GM23248 (cell line): ENCODE measurements at regions not wholly inside any gene's neighbourhood (a gene's known extent, or its start where the extent isn't known, plus 50 kb on each side); places are given as distances from the start of the nearest gene placed in this dataset.

Experiments
- DNase-seq: peaks from one replicate; pipeline ENCODE4 v3.0.0-alpha.2; 2015
- H2AFZ ChIP-seq: fragments of 200-600 bp; sonication (generic); 2 replicates; pipeline ENCODE4 v1.6.1; 2016; ENCODE audit warnings: antibody characterized with exemption
- H3F3A ChIP-seq: fragments of 200-600 bp; sonication (generic); 2 replicates; pipeline ENCODE4 v1.6.1; 2016; ENCODE audit warnings: mild to moderate bottlenecking, antibody characterized with exemption, mixed run types; ENCODE audit not compliant: insufficient read depth
- H3K27ac ChIP-seq: fragments of 200-600 bp; sonication (generic); 2 replicates; pipeline ENCODE4 v1.5.1; 2016; ENCODE audit warnings: mild to moderate bottlenecking
- H3K27me3 ChIP-seq: fragments of 200-600 bp; sonication (generic); replicated peaks from 2 replicates; pipeline ENCODE4 v1.6.1; 2016; ENCODE audit warnings: mild to moderate bottlenecking; ENCODE audit not compliant: insufficient read depth
- H3K36me3 ChIP-seq: fragments of 200-600 bp; sonication (generic); 2 replicates; pipeline ENCODE4 v1.6.1; 2016; ENCODE audit warnings: low read depth, mild to moderate bottlenecking
- H3K4me1 ChIP-seq: fragments of 200-600 bp; sonication (generic); 2 replicates; pipeline ENCODE4 v1.6.1; 2016; ENCODE audit warnings: mild to moderate bottlenecking; ENCODE audit not compliant: insufficient read depth
- H3K4me2 ChIP-seq: fragments of 200-600 bp; sonication (generic); one replicate; pipeline ENCODE4 v1.6.1; 2016; ENCODE audit warnings: mild to moderate bottlenecking; ENCODE audit not compliant: unreplicated experiment
- H3K4me3 ChIP-seq: fragments of 200-600 bp; sonication (generic); 2 replicates; pipeline ENCODE4 v1.5.1; 2016; ENCODE audit warnings: mild to moderate bottlenecking
- H3K79me2 ChIP-seq: fragments of 200-600 bp; sonication (generic); 2 replicates; pipeline ENCODE4 v1.6.1; 2016; ENCODE audit warnings: mild to moderate bottlenecking; ENCODE audit not compliant: insufficient read depth
- H3K9ac ChIP-seq: fragments of 200-600 bp; sonication (generic); 2 replicates; pipeline ENCODE4 v1.6.1; 2016; ENCODE audit warnings: mild to moderate bottlenecking
- H3K9me2 ChIP-seq: fragments of 200-600 bp; sonication (generic); 2 replicates; pipeline ENCODE4 v1.6.1; 2016; ENCODE audit warnings: mixed run types, mild to moderate bottlenecking, moderate library complexity; ENCODE audit not compliant: insufficient read depth
- H3K9me3 ChIP-seq: fragments of 200-600 bp; sonication (generic); one replicate; pipeline ENCODE4 v1.6.1; 2017; ENCODE audit warnings: low read depth
- H4K20me1 ChIP-seq: fragments of 200-600 bp; sonication (generic); 2 replicates; pipeline ENCODE4 v1.6.0; 2016; ENCODE audit not compliant: insufficient read depth
- EZH2 ChIP-seq: fragments of 200-600 bp; sonication (generic); IDR thresholded peaks from 2 replicates; pipeline ENCODE4 v1.6.1; 2018; ENCODE audit warnings: antibody characterized with exemption, mild to moderate bottlenecking; ENCODE audit not compliant: insufficient read depth, poor library complexity, severe bottlenecking
- EZH2phosphoT487 ChIP-seq: fragments of 200-600 bp; sonication (generic); IDR thresholded peaks from 2 replicates; pipeline ENCODE4 v1.6.1; 2018; ENCODE audit warnings: antibody characterized with exemption, moderate library complexity, mild to moderate bottlenecking, low read depth; ENCODE audit not compliant: insufficient read depth
- WGBS, 2 experiments: methylation state at CpG; one replicate each; pipeline ENCODE4 v1.1.6; 2015 to 2017; ENCODE audit warnings: low lambda C conversion rate in 2 of 2, low coverage in 1 of 2; ENCODE audit errors: missing lambda C conversion rate in 2 of 2; 5-methylcytosine and 5-hydroxymethylcytosine counted together
- in situ Hi-C: fragments of 300-500 bp; cut with MboI; formaldehyde crosslinking; loops from 2 replicates; pipeline ENCODE4 v1.15.0; 2020

DNA sequence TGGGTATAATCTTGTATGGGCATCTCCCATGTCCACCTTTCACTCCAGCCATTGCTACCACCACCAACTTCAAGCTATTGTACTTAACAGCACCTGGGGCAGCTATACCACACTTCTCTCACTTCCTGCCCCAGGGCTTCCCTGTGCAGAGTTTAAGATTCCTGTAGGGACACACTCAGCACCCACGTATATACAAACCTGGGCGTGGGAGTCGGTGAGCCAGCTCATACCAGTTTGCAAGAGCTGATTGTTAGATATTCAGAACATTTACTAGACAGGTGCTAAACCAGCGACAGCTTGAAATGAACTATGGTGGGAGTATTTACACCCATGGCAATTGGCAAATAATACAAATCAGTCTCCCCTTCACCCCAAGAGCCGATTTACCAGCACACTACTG is 114.8 kb upstream of the CSF3R start:
- in situ Hi-C loops: no loop called here
- Histone ChIP-seq H3K27me3 (peaks cover 30% of the 10 kb centered on the region), H3K9me2 (no peaks in the 10 kb centered on the region), H3K27ac (no peak overlapping the region), H2AFZ (no peak overlapping the region), H3K4me1 (no peaks in the 10 kb centered on the region), H3K9ac (no peak overlapping the region), H3K79me2 (no peaks in the 10 kb centered on the region), H3K9me3 (no peaks in the 10 kb centered on the region), H4K20me1 (no peaks in the 10 kb centered on the region), H3F3A (no peaks in the 10 kb centered on the region), H3K4me3 (no peak overlapping the region), H3K4me2 (no peak overlapping the region), H3K36me3 (no peaks in the 10 kb centered on the region)
- WGBS, 2 experiments: 14 to 22% methylated on average over 5 of the region's 5 CpGs
- no peak for DNase-seq
- TF ChIP-seq EZH2phosphoT487 (no peak), EZH2 (no peak)

DNA sequence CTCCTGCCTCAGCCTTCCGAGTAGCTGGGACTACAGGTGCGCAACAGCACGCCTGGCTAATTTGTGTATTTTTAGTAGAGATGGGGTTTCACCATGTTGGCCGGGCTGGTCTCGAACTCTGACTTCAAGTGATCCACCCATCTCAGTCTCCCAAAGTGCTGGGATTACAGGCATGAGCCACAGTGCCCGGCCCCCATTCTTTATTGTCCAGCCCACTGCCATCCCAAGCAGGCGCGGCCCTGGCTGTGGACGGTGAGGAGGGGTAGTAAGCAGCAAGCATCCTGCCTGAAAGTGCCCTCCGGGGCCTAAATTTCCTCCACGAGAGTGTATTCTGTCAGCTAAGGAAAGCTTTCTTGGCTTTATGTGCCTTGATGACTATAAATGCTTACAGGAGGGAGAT is 113.2 kb upstream of the CSF3R start:
- H3K36me3 ChIP-seq: no peaks in the 10 kb centered on the region
- WGBS, 2 experiments: 26 to 30% methylated on average over 11 of the region's 11 CpGs
- H3F3A ChIP-seq: no peaks in the 10 kb centered on the region
- no peaks in the 10 kb centered on the region for H3K9me3 ChIP-seq
- no peaks in the 10 kb centered on the region for H3K4me1 ChIP-seq
- no peak overlapping the region for H2AFZ ChIP-seq
- H3K9ac ChIP-seq: no peak overlapping the region
- H3K9me2 ChIP-seq: no peaks in the 10 kb centered on the region
- in situ Hi-C loops: no loop called here
- TF ChIP-seq EZH2phosphoT487 (no peak), EZH2 (no peak)
- no peak overlapping the region for H3K4me2 ChIP-seq
- no peak overlapping the region for H3K4me3 ChIP-seq
- H3K27me3 ChIP-seq: peaks cover 44% of the 10 kb centered on the region
- H3K27ac ChIP-seq: no peak overlapping the region
- H3K79me2 ChIP-seq: no peaks in the 10 kb centered on the region
- no peak for DNase-seq
- H4K20me1 ChIP-seq: no peaks in the 10 kb centered on the region

DNA sequence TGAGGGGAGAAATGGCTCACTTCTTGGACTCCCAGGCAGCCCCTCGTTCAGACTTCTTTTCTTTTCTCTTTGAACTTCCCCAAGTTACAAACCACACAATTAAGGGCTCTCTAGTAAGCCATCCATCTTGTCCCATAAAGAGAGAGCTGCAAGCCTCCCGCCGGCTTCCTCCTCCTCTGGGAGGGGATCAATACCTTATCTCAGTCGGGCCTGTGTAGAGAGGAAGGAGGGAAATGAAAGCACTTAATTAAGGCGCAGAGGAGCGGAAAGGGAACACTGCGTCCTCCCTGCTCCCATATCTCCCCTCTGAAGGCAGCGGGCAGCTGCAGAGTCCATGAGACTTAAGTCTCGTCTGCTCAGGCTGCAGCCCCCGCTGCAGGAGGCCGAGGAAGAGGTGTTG is 112.6 kb upstream of the CSF3R start:
- no peaks in the 10 kb centered on the region for H3K79me2 ChIP-seq
- no peak overlapping the region for H3K27ac ChIP-seq
- WGBS, 2 experiments: 5% methylated on average over 11 of the region's 11 CpGs

DNA sequence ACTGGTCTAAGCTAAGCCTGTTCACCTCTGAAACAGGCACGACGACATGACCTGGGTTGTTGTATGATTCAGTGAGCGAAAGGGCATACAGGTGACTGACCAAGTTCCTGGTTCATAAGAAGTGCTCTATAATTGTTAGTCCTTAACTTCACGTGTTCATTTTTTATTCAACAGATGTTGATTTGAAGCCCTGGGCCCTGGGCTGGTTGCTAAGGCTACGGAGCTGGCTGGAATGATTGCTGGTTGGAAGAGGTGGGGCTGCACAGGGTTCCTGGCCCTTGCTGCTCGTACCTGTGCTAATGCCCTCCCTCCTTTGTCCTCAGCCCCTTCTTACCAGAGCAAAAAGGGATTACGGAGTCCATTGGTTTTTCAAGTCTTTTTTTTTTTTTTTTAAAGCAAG is 111.3 kb upstream of the CSF3R start:
- in situ Hi-C loops: no loop called here
- no peak for TF ChIP-seq EZH2phosphoT487
- TF ChIP-seq EZH2: no peak
- Histone ChIP-seq H3K4me2 (no peak overlapping the region), H3F3A (no peaks in the 10 kb centered on the region), H3K4me1 (no peaks in the 10 kb centered on the region), H3K4me3 (no peak overlapping the region), H4K20me1 (no peaks in the 10 kb centered on the region), H3K36me3 (no peaks in the 10 kb centered on the region), H3K9ac (no peak overlapping the region), H3K9me3 (no peaks in the 10 kb centered on the region), H2AFZ (no peak overlapping the region), H3K9me2 (no peaks in the 10 kb centered on the region), H3K79me2 (no peaks in the 10 kb centered on the region), H3K27ac (no peak overlapping the region), H3K27me3 (peaks cover 60% of the 10 kb centered on the region)
- WGBS, 2 experiments: 10 to 13% methylated on average over 7 of the region's 7 CpGs
- DNase-seq: no peak

More for the DNA sequence above, 112.6 kb upstream of the CSF3R start:
- Histone ChIP-seq H3K4me1 (no peaks in the 10 kb centered on the region), H3K9ac (no peak overlapping the region), H3K36me3 (no peaks in the 10 kb centered on the region), H4K20me1 (no peaks in the 10 kb centered on the region), H3K9me2 (no peaks in the 10 kb centered on the region), H3F3A (no peaks in the 10 kb centered on the region), H3K4me3 (no peak overlapping the region), H3K27me3 (peaks cover 50% of the 10 kb centered on the region), H2AFZ (no peak overlapping the region), H3K4me2 (no peak overlapping the region), H3K9me3 (no peaks in the 10 kb centered on the region)
- in situ Hi-C loops: no loop called here
- DNase-seq: no peak
- TF ChIP-seq EZH2phosphoT487 (no peak), EZH2 (no peak)

DNA sequence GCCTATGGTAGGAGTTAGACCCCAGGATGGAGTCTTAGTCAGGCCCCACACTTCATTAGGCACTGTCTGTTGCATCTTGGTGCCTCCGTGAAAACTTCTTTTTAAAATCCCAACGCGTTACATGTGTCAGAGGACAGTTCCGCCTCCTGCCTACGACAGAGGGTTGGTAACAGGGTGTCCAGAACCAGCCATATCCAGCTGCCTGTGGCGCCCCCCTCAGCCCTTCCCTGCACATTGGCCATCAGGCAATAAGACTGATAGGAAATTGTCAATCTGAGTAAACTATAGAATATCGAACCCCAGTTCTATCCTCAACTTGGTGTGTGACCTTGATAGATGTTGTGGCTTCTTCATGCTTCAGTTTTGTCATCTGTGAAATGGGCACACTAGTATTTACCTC is 108.6 kb upstream of the CSF3R start:
- no peak overlapping the region for H3K4me3 ChIP-seq
- no peaks in the 10 kb centered on the region for H3K9me2 ChIP-seq
- H3F3A ChIP-seq: no peaks in the 10 kb centered on the region
- H3K9me3 ChIP-seq: no peaks in the 10 kb centered on the region
- H3K4me1 ChIP-seq: no peaks in the 10 kb centered on the region
- in situ Hi-C loops: no loop called here
- WGBS, 2 experiments: 24 to 26% methylated on average over 7 of the region's 7 CpGs
- no peak overlapping the region for H2AFZ ChIP-seq
- no peaks in the 10 kb centered on the region for H3K36me3 ChIP-seq
- no peak overlapping the region for H3K9ac ChIP-seq
- H3K4me2 ChIP-seq: no peak overlapping the region
- H3K27ac ChIP-seq: no peak overlapping the region
- no peak for TF ChIP-seq EZH2phosphoT487
- H4K20me1 ChIP-seq: no peaks in the 10 kb centered on the region
- H3K79me2 ChIP-seq: no peaks in the 10 kb centered on the region
- peaks cover 63% of the 10 kb centered on the region for H3K27me3 ChIP-seq
- DNase-seq: no peak
